Activated CD4-positive, alpha-beta memory T cell treated with anti-CD3 and anti-CD28 coated beads, Interleukin-2, amount 10 ng/mL, durations not matched to agents 7 days and 5 days (primary cell): ENCODE measurements at regions not wholly inside any gene's neighbourhood (a gene's known extent, or its start where the extent isn't known, plus 50 kb on each side); places are given as distances from the start of the nearest gene placed in this dataset.
"Not testable (repeated sequence)": the region's sequence is repeated elsewhere in the genome, so short reads cannot be mapped to it uniquely, and the experiment has no call there.

ENCODE experiments used
- CTCF ChIA-PET: fragments of 350-600 bp; sonication (Branson Sonifier 250); formaldehyde crosslinking; loops from one replicate; lab custom pipeline; 2021; ENCODE audit warnings: antibody characterized with exemption, inconsistent platforms; lab: Charles Lee
- POLR2A ChIA-PET: fragments of 350-600 bp; sonication (Branson Sonifier 250); formaldehyde crosslinking; loops from one replicate; lab custom pipeline; 2021; ENCODE audit warnings: antibody characterized with exemption; lab: Charles Lee
- DNase-seq: peaks from one replicate; pipeline ENCODE4 v3.0.0-alpha.2; 2020
- H3K27ac Mint-ChIP-seq: one replicate; pipeline ENCODE4 v1.8.0; 2021; ENCODE audit warnings: mild to moderate bottlenecking, mixed read lengths
- H3K27me3 Mint-ChIP-seq: one replicate; pipeline ENCODE4 v1.8.0; 2021; ENCODE audit warnings: mixed read lengths
- H3K36me3 Mint-ChIP-seq: one replicate; pipeline ENCODE4 v1.8.0; 2021; ENCODE audit warnings: low read depth, mixed read lengths
- H3K4me1 Mint-ChIP-seq: one replicate; pipeline ENCODE4 v1.8.0; 2021; ENCODE audit warnings: mixed read lengths
- H3K4me3 Mint-ChIP-seq: one replicate; pipeline ENCODE4 v1.8.0; 2021; ENCODE audit warnings: mild to moderate bottlenecking, mixed read lengths
- H3K9me3 Mint-ChIP-seq: one replicate; pipeline ENCODE4 v1.8.0; 2021; ENCODE audit warnings: mixed read lengths

DNA sequence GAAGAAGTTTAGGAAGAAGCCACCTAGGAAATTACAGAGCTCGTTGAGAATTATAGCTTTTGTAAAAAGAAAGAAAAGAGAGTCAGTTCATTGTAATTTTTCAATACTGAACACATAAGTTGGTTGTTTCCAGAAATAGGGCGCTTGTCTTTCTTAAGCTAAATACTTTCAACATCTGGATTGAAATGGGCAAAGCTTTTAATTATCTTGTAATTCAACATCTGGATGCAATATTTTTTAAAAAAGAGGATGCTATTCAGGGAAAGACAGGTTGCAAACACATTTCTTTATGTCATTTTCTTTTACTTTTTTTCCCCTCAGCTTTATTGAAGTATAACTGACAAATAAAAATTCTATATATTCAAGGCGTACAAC is 100.7 kb upstream of the TRPC7 start:
- H3K4me3 Mint-ChIP-seq: no peak overlapping the region
- ChIA-PET CTCF (no interaction called here), POLR2A (no interaction called here)
- DNase-seq: no peak
- H3K36me3 Mint-ChIP-seq: no peaks in the 10 kb centered on the region
- H3K9me3 Mint-ChIP-seq: peaks cover 3% of the 10 kb centered on the region
- H3K27ac Mint-ChIP-seq: no peak overlapping the region
- no peaks in the 10 kb centered on the region for H3K4me1 Mint-ChIP-seq
- H3K27me3 Mint-ChIP-seq: no peaks in the 10 kb centered on the region

- POLR2A ChIA-PET: no interaction called here
- no peak for DNase-seq
- Mint-ChIP-seq H3K9me3 (peaks cover 3% of the 10 kb centered on the region), H3K4me3 (no peak overlapping the region), H3K4me1 (no peaks in the 10 kb centered on the region), H3K27me3 (no peaks in the 10 kb centered on the region), H3K27ac (no peak overlapping the region), H3K36me3 (no peaks in the 10 kb centered on the region)
- CTCF ChIA-PET: no interaction called here
Measured at GRCh38 chr5:136458481-136458880, 93.1 kb upstream of the TRPC7 start.

DNA sequence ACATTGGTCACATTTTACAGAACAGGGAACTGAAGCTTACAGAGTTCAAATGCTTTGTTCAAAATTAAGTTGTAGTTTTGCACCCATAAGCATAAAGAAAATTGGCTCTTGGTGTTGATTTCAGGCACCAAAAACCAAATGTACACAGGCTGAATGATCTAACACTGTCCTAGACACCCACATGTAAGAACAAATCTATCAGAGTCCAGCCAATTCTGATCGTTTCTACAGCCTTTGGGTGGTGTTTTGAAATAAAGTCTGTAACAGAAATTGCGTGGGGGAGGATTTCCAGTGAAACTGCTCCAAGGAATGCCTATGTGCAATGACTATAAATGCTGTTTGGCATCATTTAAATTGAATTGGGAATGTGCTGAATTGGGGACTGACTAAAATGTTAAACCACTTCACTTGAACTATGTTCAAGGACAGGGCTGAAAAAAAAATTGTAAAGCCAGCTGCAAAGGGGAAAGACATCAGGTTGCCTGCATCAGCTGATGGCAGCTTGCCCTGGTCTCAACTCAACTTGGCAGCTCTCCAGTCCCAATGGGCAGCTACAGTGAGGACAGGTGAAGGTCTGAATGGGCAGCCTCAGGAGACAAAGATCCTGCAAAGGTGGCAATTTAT is 92.2 kb upstream of the TRPC7 start:
- Mint-ChIP-seq H3K27ac (no peak overlapping the region), H3K36me3 (no peaks in the 10 kb centered on the region), H3K9me3 (peaks cover 2% of the 10 kb centered on the region), H3K27me3 (no peaks in the 10 kb centered on the region), H3K4me1 (no peaks in the 10 kb centered on the region), H3K4me3 (no peak overlapping the region)
- ChIA-PET POLR2A (no interaction called here), CTCF (no interaction called here)
- DNase-seq: no peak

- ChIA-PET POLR2A (no interaction called here), CTCF (no interaction called here)
- H3K27ac Mint-ChIP-seq: no peak overlapping the region
- no peaks in the 10 kb centered on the region for H3K4me1 Mint-ChIP-seq
- no peak overlapping the region for H3K4me3 Mint-ChIP-seq
- H3K27me3 Mint-ChIP-seq: no peaks in the 10 kb centered on the region
- H3K9me3 Mint-ChIP-seq: no peaks in the 10 kb centered on the region
- no peak for DNase-seq
- no peaks in the 10 kb centered on the region for H3K36me3 Mint-ChIP-seq
Measured at GRCh38 chr5:136455409-136455808, 90.1 kb upstream of the TRPC7 start.

- Mint-ChIP-seq H3K36me3 (no peaks in the 10 kb centered on the region), H3K9me3 (no peaks in the 10 kb centered on the region), H3K4me3 (no peak overlapping the region), H3K27me3 (no peaks in the 10 kb centered on the region), H3K27ac (no peak overlapping the region), H3K4me1 (peaks cover under 1% of the 10 kb centered on the region)
- ChIA-PET POLR2A (no interaction called here), CTCF (no interaction called here)
- no peak for DNase-seq
Measured at GRCh38 chr5:136453986-136454758, 88.8 kb upstream of the TRPC7 start.

- no peak overlapping the region for H3K4me3 Mint-ChIP-seq
- peaks cover 4% of the 10 kb centered on the region for H3K4me1 Mint-ChIP-seq
- CTCF ChIA-PET: no interaction called here
- no peaks in the 10 kb centered on the region for H3K9me3 Mint-ChIP-seq
- DNase-seq: no peak
- no peaks in the 10 kb centered on the region for H3K27me3 Mint-ChIP-seq
- POLR2A ChIA-PET: no interaction called here
- H3K27ac Mint-ChIP-seq: no peak overlapping the region
- H3K36me3 Mint-ChIP-seq: no peaks in the 10 kb centered on the region
Measured at GRCh38 chr5:136453199-136453598, 87.9 kb upstream of the TRPC7 start.

DNA sequence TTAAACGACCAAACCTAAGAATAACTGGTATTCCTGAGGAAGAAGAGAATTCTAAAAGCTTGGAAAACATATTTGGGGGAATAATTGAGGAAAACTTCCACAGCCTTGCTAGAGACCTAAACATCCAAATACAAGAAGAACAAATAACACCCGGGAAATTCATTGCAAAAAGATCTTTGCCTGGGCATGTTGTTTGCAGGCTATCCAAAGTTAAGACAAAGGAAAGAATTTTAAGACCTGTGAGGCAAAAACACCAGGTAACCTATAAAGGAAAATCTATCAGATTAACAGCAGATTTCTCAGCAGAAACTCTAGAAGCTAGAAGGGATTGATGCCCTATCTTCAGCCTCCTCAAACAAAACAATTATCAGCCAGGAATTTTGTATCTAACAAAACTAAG is 82.2 kb upstream of the TRPC7 start:
- POLR2A ChIA-PET, H3K27me3 Mint-ChIP-seq, H3K36me3 Mint-ChIP-seq, DNase-seq, H3K9me3 Mint-ChIP-seq, H3K27ac Mint-ChIP-seq, H3K4me3 Mint-ChIP-seq, H3K4me1 Mint-ChIP-seq: not testable (repeated sequence)
- CTCF ChIA-PET: interaction anchor here (1.0 kb wide), 1 partner anchor 84 kb away, joined by 3 read pairs; no protein-coding TSS in a partner anchor

GRCh38 chr5:136446565-136446964 is 81.2 kb upstream of the TRPC7 start:
- no peaks in the 10 kb centered on the region for H3K36me3 Mint-ChIP-seq
- H3K9me3 Mint-ChIP-seq: peaks cover 6% of the 10 kb centered on the region
- no peak for DNase-seq
- H3K27ac Mint-ChIP-seq: no peak overlapping the region
- peaks cover 4% of the 10 kb centered on the region for H3K4me1 Mint-ChIP-seq
- ChIA-PET POLR2A (no interaction called here), CTCF (interaction anchor here (1.0 kb wide), 1 partner anchor 83 kb away, joined by 3 read pairs; no protein-coding TSS in a partner anchor)
- no peaks in the 10 kb centered on the region for H3K27me3 Mint-ChIP-seq
- H3K4me3 Mint-ChIP-seq: no peak overlapping the region

DNA sequence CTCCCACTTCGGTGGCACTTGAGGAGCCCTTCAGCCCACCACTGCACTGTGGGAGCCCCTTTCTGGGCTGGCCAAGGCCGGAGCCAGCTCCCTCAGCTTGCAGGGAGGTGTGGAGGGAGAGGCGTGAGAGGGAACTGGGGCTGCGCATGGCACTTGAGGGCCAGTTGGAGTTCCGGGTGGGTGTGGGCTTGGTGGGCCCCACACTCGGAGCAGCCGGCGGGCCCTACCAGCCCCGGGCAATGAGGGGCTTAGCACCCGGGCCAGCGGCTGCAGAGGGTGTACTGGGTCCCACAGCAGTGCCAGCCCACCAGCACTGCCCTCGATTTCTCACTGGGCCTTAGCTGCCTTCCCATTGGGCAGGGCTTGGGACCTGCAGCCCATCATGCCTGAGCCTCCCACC is 78.8 kb upstream of the TRPC7 start:
- DNase-seq, H3K4me3 Mint-ChIP-seq, H3K27ac Mint-ChIP-seq, POLR2A ChIA-PET, H3K27me3 Mint-ChIP-seq, H3K9me3 Mint-ChIP-seq, H3K36me3 Mint-ChIP-seq, CTCF ChIA-PET, H3K4me1 Mint-ChIP-seq: not testable (repeated sequence)

DNA sequence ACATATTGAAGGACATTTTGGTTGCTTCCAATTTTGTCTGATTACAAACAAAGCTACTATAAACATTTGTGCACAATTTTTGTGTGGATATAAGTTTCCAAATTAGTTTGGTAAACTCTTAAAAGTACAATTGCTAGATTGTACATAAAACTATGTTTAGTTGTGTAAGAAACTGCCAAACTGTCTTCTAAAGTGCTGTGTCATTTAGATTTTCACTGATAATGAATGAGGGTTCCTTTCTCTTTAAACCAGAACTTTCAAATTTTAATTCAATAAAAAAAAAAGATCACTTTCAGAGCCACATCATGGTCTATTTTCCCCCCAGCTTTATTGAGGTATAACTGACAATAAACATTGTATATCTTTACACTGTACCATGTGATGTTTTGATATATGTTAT is 74.0 kb upstream of the TRPC7 start:
- POLR2A ChIA-PET: no interaction called here
- CTCF ChIA-PET: no interaction called here
- Mint-ChIP-seq H3K4me3 (no peak overlapping the region), H3K9me3 (no peaks in the 10 kb centered on the region), H3K36me3 (no peaks in the 10 kb centered on the region), H3K27me3 (no peaks in the 10 kb centered on the region), H3K4me1 (no peaks in the 10 kb centered on the region), H3K27ac (no peak overlapping the region)
- no peak for DNase-seq

- Mint-ChIP-seq H3K4me3 (no peak overlapping the region), H3K27ac (no peak overlapping the region), H3K4me1 (no peaks in the 10 kb centered on the region), H3K36me3 (no peaks in the 10 kb centered on the region), H3K27me3 (no peaks in the 10 kb centered on the region), H3K9me3 (no peaks in the 10 kb centered on the region)
- POLR2A ChIA-PET: no interaction called here
- no peak for DNase-seq
- CTCF ChIA-PET: no interaction called here
Measured at GRCh38 chr5:136435946-136436543, 70.7 kb upstream of the TRPC7 start.

- Mint-ChIP-seq H3K27ac (no peak overlapping the region), H3K9me3 (no peaks in the 10 kb centered on the region), H3K36me3 (no peaks in the 10 kb centered on the region), H3K4me3 (no peak overlapping the region), H3K4me1 (no peaks in the 10 kb centered on the region), H3K27me3 (no peaks in the 10 kb centered on the region)
- no peak for DNase-seq
- CTCF ChIA-PET: no interaction called here
- POLR2A ChIA-PET: no interaction called here
Measured at GRCh38 chr5:136434795-136435194, 69.5 kb upstream of the TRPC7 start.

GRCh38 chr5:136432705-136433104 is 67.4 kb upstream of the TRPC7 start:
- Mint-ChIP-seq H3K4me3 (no peak overlapping the region), H3K36me3 (no peaks in the 10 kb centered on the region), H3K9me3 (no peaks in the 10 kb centered on the region), H3K27ac (no peak overlapping the region), H3K4me1 (no peaks in the 10 kb centered on the region), H3K27me3 (no peaks in the 10 kb centered on the region)
- ChIA-PET POLR2A (no interaction called here), CTCF (no interaction called here)
- DNase-seq: no peak

DNA sequence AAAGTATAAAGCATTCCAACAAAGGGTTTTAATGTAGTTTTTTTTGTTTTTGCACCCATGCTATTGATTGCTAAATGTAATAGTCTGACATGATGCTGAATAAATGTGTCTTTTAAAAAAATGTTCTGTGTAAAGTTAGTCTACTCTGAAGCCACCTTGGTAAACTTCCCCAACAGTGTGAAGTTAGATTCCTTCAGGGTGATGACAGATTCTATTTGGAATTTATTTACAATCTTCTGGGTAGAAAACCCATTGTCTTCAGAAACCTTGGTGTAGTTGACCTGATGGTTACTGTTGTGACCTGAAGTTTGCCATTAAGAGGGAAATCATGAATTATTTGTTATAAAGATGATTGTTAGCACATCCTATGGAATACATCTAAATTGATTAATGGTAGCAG is 64.7 kb upstream of the TRPC7 start:
- H3K9me3 Mint-ChIP-seq: no peaks in the 10 kb centered on the region
- no peaks in the 10 kb centered on the region for H3K27me3 Mint-ChIP-seq
- no peaks in the 10 kb centered on the region for H3K4me1 Mint-ChIP-seq
- no peaks in the 10 kb centered on the region for H3K36me3 Mint-ChIP-seq
- no peak for DNase-seq
- ChIA-PET CTCF (no interaction called here), POLR2A (no interaction called here)
- H3K4me3 Mint-ChIP-seq: no peak overlapping the region
- H3K27ac Mint-ChIP-seq: no peak overlapping the region
